PC-3 (cell line): ENCODE measurements at regions not wholly inside any gene's neighbourhood (a gene's known extent, or its start where the extent isn't known, plus 50 kb on each side); places are given as distances from the start of the nearest gene placed in this dataset.

ENCODE experiments used
- ATAC-seq: fragments of 200-7000 bp; cut with Tn5 transposase; 2 replicates; pipeline ENCODE4 v1.9.1; 2020; ENCODE audit warnings: mild to moderate bottlenecking, moderate library complexity
- BruUV-seq: library from RNA; stranded (reverse); fragments of 400-500 nt; replicated peaks from 2 replicates; lab custom pipeline; 2021; lab: Mats Ljungman, UMichigan
- CTCF ChIA-PET: fragments of 300-600 bp; sonication (Branson Sonifier 250); formaldehyde crosslinking; loops from one replicate; lab custom pipeline; 2022; ENCODE audit warnings: antibody characterized with exemption; lab: Charles Lee
- POLR2A ChIA-PET: fragments of 300-600 bp; sonication (Branson Sonifier 250); formaldehyde crosslinking; loops from one replicate; lab custom pipeline; 2022; ENCODE audit warnings: antibody characterized with exemption; ENCODE audit not compliant: unreplicated experiment; lab: Charles Lee
- DNase-seq: peaks from one replicate; pipeline ENCODE4 v3.0.0-alpha.2; 2015
- H2AFZ ChIP-seq: fragments of 300-600 bp; sonication (generic); 2 replicates; pipeline ENCODE4 v1.6.0; 2016; ENCODE audit warnings: antibody characterized with exemption, low read length
- H3F3A ChIP-seq: fragments of 300-600 bp; sonication (generic); one replicate; pipeline ENCODE4 v1.6.0; 2017; ENCODE audit warnings: antibody characterized with exemption, low read length, control low read depth, mild to moderate bottlenecking; ENCODE audit not compliant: unreplicated experiment
- H3K27ac ChIP-seq: fragments of 300-600 bp; sonication (generic); 2 replicates; pipeline ENCODE4 v1.5.1; 2016; ENCODE audit warnings: mild to moderate bottlenecking, low read length
- H3K27me3 ChIP-seq: fragments of 300-600 bp; sonication (generic); 2 replicates; pipeline ENCODE4 v1.6.1; 2016; ENCODE audit warnings: low read length, mixed read lengths
- H3K36me3 ChIP-seq: fragments of 300-600 bp; sonication (generic); 2 replicates; pipeline ENCODE4 v1.6.1; 2016; ENCODE audit warnings: low read depth, mixed run types, low read length, mixed read lengths
- H3K4me1 ChIP-seq: fragments of 300-600 bp; sonication (generic); 2 replicates; pipeline ENCODE4 v1.5.1; 2016; ENCODE audit warnings: low read length; ENCODE audit not compliant: insufficient read depth
- H3K4me2 ChIP-seq: fragments of 300-600 bp; sonication (generic); 2 replicates; pipeline ENCODE4 v1.6.0; 2016; ENCODE audit warnings: low read length
- H3K4me3 ChIP-seq: fragments of 300-600 bp; sonication (generic); 2 replicates; pipeline ENCODE4 v1.5.1; 2016; ENCODE audit warnings: mild to moderate bottlenecking, low read length, mixed read lengths
- H3K79me2 ChIP-seq: fragments of 300-600 bp; sonication (generic); 2 replicates; pipeline ENCODE4 v1.6.1; 2017; ENCODE audit warnings: low read length, mixed read lengths
- H3K9ac ChIP-seq: fragments of 300-600 bp; sonication (generic); 2 replicates; pipeline ENCODE4 v1.6.0; 2016; ENCODE audit warnings: mild to moderate bottlenecking, low read length
- H3K9me2 ChIP-seq: fragments of 300-600 bp; sonication (generic); replicated peaks from 2 replicates; pipeline ENCODE4 v1.6.1; 2016; ENCODE audit warnings: mixed run types, low read length, mixed read lengths
- H3K9me3 ChIP-seq: fragments of 300-600 bp; sonication (generic); 2 replicates; pipeline ENCODE4 v1.6.1; 2016; ENCODE audit warnings: low read length, mixed read lengths
- H4K20me1 ChIP-seq: fragments of 300-600 bp; sonication (generic); 2 replicates; pipeline ENCODE4 v1.6.1; 2016; ENCODE audit warnings: low read length, mixed read lengths
- CTCF ChIP-seq: fragments of 300-600 bp; sonication (generic); conservative IDR thresholded peaks from 2 replicates; pipeline ENCODE4 v1.5.1; 2017; ENCODE audit warnings: antibody characterized with exemption, low read depth, mild to moderate bottlenecking, low read length
- EZH2 ChIP-seq: fragments of 300-600 bp; sonication (generic); IDR thresholded peaks from one replicate; pipeline ENCODE4 v1.6.1; 2017; ENCODE audit warnings: antibody characterized with exemption, mild to moderate bottlenecking, low read length; ENCODE audit not compliant: unreplicated experiment
- EZH2phosphoT487 ChIP-seq: fragments of 300-600 bp; sonication (generic); IDR thresholded peaks from 2 replicates; pipeline ENCODE4 v1.6.1; 2018; ENCODE audit warnings: mild to moderate bottlenecking, antibody characterized with exemption, low read length, borderline replicate concordance
- intact Hi-C: fragments of 100-400 bp; cut with micrococcal nuclease; formaldehyde crosslinking; loops from 2 replicates; pipeline ENCODE4 v1.9.0; 2023

DNA sequence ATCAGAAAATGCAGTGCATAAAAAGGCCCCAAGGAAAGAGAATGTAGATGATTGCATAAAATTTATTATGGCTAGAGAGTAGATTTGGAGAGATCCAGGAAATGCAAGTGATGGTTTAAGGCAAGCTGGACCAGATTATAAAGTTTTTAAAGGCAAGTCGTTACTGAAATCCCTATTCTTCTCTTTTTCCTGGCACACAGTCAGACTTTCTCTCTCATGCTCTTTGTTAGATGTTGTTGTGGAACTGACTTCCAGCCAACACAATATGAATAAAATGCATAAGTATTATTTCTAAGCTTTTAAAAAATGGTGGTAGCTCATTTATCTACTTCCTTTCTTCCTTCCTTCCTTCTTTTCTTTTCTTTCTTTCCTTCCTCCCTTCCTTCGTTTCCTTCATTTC, 1085.4 kb upstream of the CDH6 start:
- POLR2A ChIA-PET, result no interaction called here
- ATAC-seq (no peak), DNase-seq (no peak)
- intact Hi-C loops, result loop anchor here (10.0 kb wide), 1 partner anchor 247 kb away; no protein-coding TSS in a partner anchor
- no peaks in the 10 kb centered on the region for H3K36me3 ChIP-seq
- H3K9ac ChIP-seq, result no peak overlapping the region
- H3K27me3 ChIP-seq, result no peaks in the 10 kb centered on the region
- H3K9me2 ChIP-seq, result no peaks in the 10 kb centered on the region
- H3K9me3 ChIP-seq, result no peaks in the 10 kb centered on the region
- H3K79me2 ChIP-seq, result no peaks in the 10 kb centered on the region
- H3K27ac ChIP-seq, result no peak overlapping the region
- BruUV-seq, result no TSS peak
- peaks cover 29% of the 10 kb centered on the region for H3K4me1 ChIP-seq
- H2AFZ ChIP-seq, result peak overlapping the region; percentile 7; the same call in 1 of the 2 replicates
- peaks cover 6% of the 10 kb centered on the region for H3F3A ChIP-seq
- no peaks in the 10 kb centered on the region for H4K20me1 ChIP-seq
- no peak overlapping the region for H3K4me3 ChIP-seq
- H3K4me2 ChIP-seq, result no peak overlapping the region
- CTCF ChIA-PET, result no interaction called here
- TF ChIP-seq EZH2 (no peak), EZH2phosphoT487 (no peak), CTCF (no peak)

GRCh38 chr5:30106596-30106995, 1086.9 kb upstream of the CDH6 start:
- Histone ChIP-seq H3K9ac (no peak overlapping the region), H3K79me2 (no peaks in the 10 kb centered on the region), H3K4me3 (no peak overlapping the region), H3K4me1 (peaks cover 39% of the 10 kb centered on the region), H3F3A (peaks cover 6% of the 10 kb centered on the region), H3K36me3 (no peaks in the 10 kb centered on the region), H4K20me1 (no peaks in the 10 kb centered on the region), H3K27ac (no peak overlapping the region), H3K9me3 (no peaks in the 10 kb centered on the region), H3K4me2 (no peak overlapping the region), H2AFZ (no peak overlapping the region), H3K9me2 (no peaks in the 10 kb centered on the region), H3K27me3 (no peaks in the 10 kb centered on the region)
- ChIA-PET CTCF (no interaction called here), POLR2A (no interaction called here)
- intact Hi-C loops, result loop anchor here (10.0 kb wide), 1 partner anchor 248 kb away; no protein-coding TSS in a partner anchor
- no TSS peak for BruUV-seq
- ATAC-seq (no peak), DNase-seq (no peak)
- TF ChIP-seq EZH2phosphoT487 (no peak), EZH2 (no peak), CTCF (no peak)

GRCh38 chr5:30104872-30105596, 1088.5 kb upstream of the CDH6 start:
- Histone ChIP-seq H3K4me3 (no peak overlapping the region), H3K27ac (no peak overlapping the region), H3K4me2 (0 out of 2 replicates have a peak overlapping the region, but pooled peaks have one; percentile 24), H2AFZ (no peak overlapping the region), H3K27me3 (no peaks in the 10 kb centered on the region), H3K4me1 (peaks cover 55% of the 10 kb centered on the region), H3K9me2 (no peaks in the 10 kb centered on the region), H3K79me2 (no peaks in the 10 kb centered on the region), H4K20me1 (no peaks in the 10 kb centered on the region), H3K9ac (no peak overlapping the region), H3F3A (peaks cover 6% of the 10 kb centered on the region), H3K36me3 (no peaks in the 10 kb centered on the region), H3K9me3 (no peaks in the 10 kb centered on the region)
- ATAC-seq, result no peak
- ChIA-PET POLR2A (no interaction called here), CTCF (no interaction called here)
- TF ChIP-seq EZH2phosphoT487, result no peak
- TF ChIP-seq EZH2, result no peak
- TF ChIP-seq CTCF, result no peak
- intact Hi-C loops, result loop anchor here (5.0 to 10.0 kb wide), 2 partner anchors 217 to 250 kb away; no protein-coding TSS in a partner anchor
- no TSS peak for BruUV-seq
- DNase-seq, result no peak
